Stimulated activated CD8-positive, alpha-beta memory T cell treated with anti-CD3 and anti-CD28 coated beads, Interleukin-7, amount 100 ng/mL, for 1 hour (primary cell): ENCODE measurements at regions not wholly inside any gene's neighbourhood (a gene's known extent, or its start where the extent isn't known, plus 50 kb on each side); places are given as distances from the start of the nearest gene placed in this dataset.
A peak's percentile ranks its signal among the peaks of the same experiment; 100 is the strongest.
"Not testable (repeated sequence)": the region's sequence is repeated elsewhere in the genome, so short reads cannot be mapped to it uniquely, and the experiment has no call there.

Source experiments
- DNase-seq, 2 donors: peaks; one replicate each; pipeline ENCODE4 v3.0.0-alpha.2; 2020; ENCODE audit warnings: low read depth in 2 of 2

- DNase-seq, result no peak
These were observed 135.7 kb downstream of the RPS4Y2 start for GRCh38 chrY:20891440-20892160.

GRCh38 chrY:20925350-20926091, 169.6 kb downstream of the RPS4Y2 start:
- peak in 1 of 2 donors; percentile 2 for DNase-seq

GRCh38 chrY:20929691-20930342, 173.9 kb downstream of the RPS4Y2 start:
- no peak for DNase-seq

- not testable (repeated sequence) for DNase-seq
These were observed 180.9 kb downstream of the RPS4Y2 start for GRCh38 chrY:20936709-20937251.

- no peak for DNase-seq
These were observed 205.6 kb downstream of the RPS4Y2 start for GRCh38 chrY:20961512-20961911.

- no peak for DNase-seq
These were observed 211.9 kb downstream of the RPS4Y2 start for GRCh38 chrY:20967828-20968227.

- no peak for DNase-seq
These were observed 212.3 kb downstream of the RPS4Y2 start for GRCh38 chrY:20968237-20968636.

GRCh38 chrY:20971371-20971770, 215.5 kb downstream of the RPS4Y2 start:
- no peak for DNase-seq

GRCh38 chrY:20986037-20986436, 230.1 kb downstream of the RPS4Y2 start:
- DNase-seq, result no peak

GRCh38 chrY:20990123-20990522, 234.2 kb downstream of the RPS4Y2 start:
- DNase-seq, result no peak

GRCh38 chrY:20990869-20991548, 235.1 kb downstream of the RPS4Y2 start:
- no peak for DNase-seq

GRCh38 chrY:20997355-20997754, 241.4 kb downstream of the RPS4Y2 start:
- DNase-seq, result no peak

- no peak for DNase-seq
These were observed 242.1 kb downstream of the RPS4Y2 start for GRCh38 chrY:20998016-20998415.

GRCh38 chrY:20998483-20998882, 242.6 kb downstream of the RPS4Y2 start:
- no peak for DNase-seq

- DNase-seq, result no peak
These were observed 245.2 kb downstream of the RPS4Y2 start for GRCh38 chrY:21001102-21001501.

- DNase-seq, result no peak
These were observed 247.2 kb downstream of the RPS4Y2 start for GRCh38 chrY:21003059-21003458.

GRCh38 chrY:21005531-21005930, 249.6 kb downstream of the RPS4Y2 start:
- DNase-seq, result no peak

GRCh38 chrY:21021811-21022210, 265.9 kb downstream of the RPS4Y2 start:
- no peak for DNase-seq

- no peak for DNase-seq
These were observed 266.6 kb downstream of the RPS4Y2 start for GRCh38 chrY:21022326-21023044.

GRCh38 chrY:21023906-21024305, 268.0 kb downstream of the RPS4Y2 start:
- no peak for DNase-seq

- no peak for DNase-seq
These were observed 272.6 kb downstream of the RPS4Y2 start for GRCh38 chrY:21028506-21028905.
